Transverse colon (tissue), 4 donors: ENCODE measurements at regions not wholly inside any gene's neighbourhood (a gene's known extent, or its start where the extent isn't known, plus 50 kb on each side); places are given as distances from the start of the nearest gene placed in this dataset.

ENCODE experiments used
- DNase-seq: peaks from one replicate; pipeline ENCODE4 v3.0.0-alpha.2; 2019
- H3K27ac ChIP-seq, 4 donors: fragments of 200-600 bp; sonication (generic); 2 replicates each; pipeline ENCODE4 v1.5.1; 2016 to 2018; ENCODE audit warnings: inconsistent platforms in 4 of 4
- H3K27me3 ChIP-seq: fragments of 200-600 bp; sonication (generic); 2 replicates; pipeline ENCODE4 v1.5.1; 2017; ENCODE audit warnings: inconsistent platforms
- H3K36me3 ChIP-seq, 4 donors: fragments of 200-600 bp; sonication (generic); 2 replicates each; pipeline ENCODE4 v1.5.1; 2017 to 2019; ENCODE audit warnings: inconsistent platforms in 4 of 4
- H3K4me1 ChIP-seq, 4 donors: fragments of 200-600 bp; sonication (generic); 2 replicates each; pipeline ENCODE4 v1.5.1; 2017 to 2020; ENCODE audit warnings: inconsistent platforms in 4 of 4
- H3K4me3 ChIP-seq, 4 donors: fragments of 200-600 bp; sonication (generic); 1 replicate in 1 of 4; 2 replicates in 3 of 4; pipeline versions ENCODE4 v1.5.1 to v1.6.1; 2017 to 2019; ENCODE audit warnings: inconsistent platforms in 4 of 4
- H3K9me3 ChIP-seq, 2 donors: fragments of 200-600 bp; sonication (generic); 2 replicates each; pipeline ENCODE4 v1.5.1; 2017 to 2019; ENCODE audit warnings: inconsistent platforms in 2 of 2
- CTCF ChIP-seq, 5 experiments: fragments of 200-600 bp in 3 of 5; fragments of 450-650 bp in 2 of 5; sonication (generic) in 3 of 5; IDR thresholded peaks; 1 replicate in 2 of 5; 2 replicates in 3 of 5; pipeline ENCODE4 v1.5.1; 2016 to 2017; ENCODE audit warnings: antibody characterized with exemption in 5 of 5, inconsistent platforms in 3 of 5, mild to moderate bottlenecking in 2 of 5, moderate library complexity in 1 of 5
- EP300 ChIP-seq: sonication (generic); formaldehyde crosslinking; IDR thresholded peaks from one replicate; pipeline ENCODE4 v1.6.1; 2017; ENCODE audit warnings: antibody characterized with exemption, low read depth
- POLR2A ChIP-seq: fragments of 450-650 bp; IDR thresholded peaks from one replicate; pipeline ENCODE4 v1.6.1; 2016; ENCODE audit warnings: antibody characterized with exemption, mild to moderate bottlenecking, moderate library complexity
- POLR2AphosphoS5 ChIP-seq, 3 donors: sonication (generic); formaldehyde crosslinking; IDR thresholded peaks; one replicate each; pipeline ENCODE4 v1.6.1; 2016; ENCODE audit warnings: antibody characterized with exemption in 3 of 3
- WGBS, 2 donors: methylation state at CpG; one replicate each; pipeline ENCODE4 v1.1.5; 2018; ENCODE audit warnings: low coverage in 1 of 2; 5-methylcytosine and 5-hydroxymethylcytosine counted together
- in situ Hi-C, 4 donors: fragments of 200-750 bp; cut with MboI; loops; one replicate each; pipeline versions ENCODE4 v1.15.0 to v1.15.1; 2017; ENCODE audit warnings: low sequenced_read_pairs in 3 of 4, low pct_ligation_motif_present in 1 of 4, low pct_unique_long_range_greater_than_20kb in 1 of 4
- intact Hi-C: fragments of 100-400 bp; cut with DNase I; formaldehyde crosslinking; loops from one replicate; pipeline ENCODE4 v1.15.1; 2023; ENCODE audit warnings: low total_unique reads

GRCh38 chr12:77625441-77625840 lies 205.3 kb upstream of the NAV3 start:
- intact Hi-C loops, result no loop called here
- no peaks in the 10 kb centered on the region for H3K9me3 ChIP-seq

GRCh38 chr12:77619425-77619824 lies 211.3 kb upstream of the NAV3 start:
- intact Hi-C loops, result no loop called here

More at GRCh38 chr12:77625441-77625840, 205.3 kb upstream of the NAV3 start:
- H3K36me3 ChIP-seq, result no peaks in the 10 kb centered on the region
- H3K27me3 ChIP-seq, result no peaks in the 10 kb centered on the region
- no peak for TF ChIP-seq CTCF (IDR thresholded peaks at IDR 0.05)
- TF ChIP-seq EP300, result no peak
- TF ChIP-seq POLR2AphosphoS5 (IDR thresholded peaks at IDR 0.05), result no peak
- TF ChIP-seq POLR2A, result no peak
- in situ Hi-C loops, result no loop called here
- WGBS, 2 donors, result 43 to 63% methylated on average over 3 of the region's 3 CpGs
- no peak for DNase-seq
- H3K4me1 ChIP-seq, result no peaks in the 10 kb centered on the region
- H3K4me3 ChIP-seq, result no peak overlapping the region
- no peak overlapping the region for H3K27ac ChIP-seq

DNA sequence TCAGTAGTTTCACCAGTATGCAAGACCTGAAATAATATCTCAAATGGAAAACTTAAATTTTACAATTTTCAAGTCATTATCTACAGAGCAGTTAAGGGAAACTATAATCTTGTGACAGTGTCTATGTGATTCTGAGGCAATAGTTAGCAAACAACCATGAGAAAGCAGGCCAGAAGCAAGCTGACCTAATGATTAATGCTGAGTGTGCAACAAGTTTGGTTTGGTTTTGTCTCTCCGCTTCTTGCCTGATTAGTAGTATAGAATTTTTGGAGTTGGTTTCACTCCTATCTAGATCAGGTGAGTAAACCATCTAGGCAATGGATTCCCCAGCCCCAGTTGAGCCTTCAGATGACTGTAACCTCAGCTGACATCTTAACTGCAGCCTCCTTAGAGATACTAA lies 212.9 kb upstream of the NAV3 start:
- in situ Hi-C loops (no loop called here), intact Hi-C loops (no loop called here)
- Histone ChIP-seq H3K27me3 (no peaks in the 10 kb centered on the region), H3K4me1 (no peaks in the 10 kb centered on the region), H3K4me3 (no peak overlapping the region), H3K9me3 (no peaks in the 10 kb centered on the region), H3K27ac (no peak overlapping the region), H3K36me3 (no peaks in the 10 kb centered on the region)
- DNase-seq, result no peak
- WGBS, 2 donors, result 75 to 100% methylated on average over 1 of the region's 1 CpG
- TF ChIP-seq EP300 (no peak), POLR2AphosphoS5 (IDR thresholded peaks at IDR 0.05) (no peak), POLR2A (no peak), CTCF (IDR thresholded peaks at IDR 0.05) (no peak)

More at GRCh38 chr12:77619425-77619824, 211.3 kb upstream of the NAV3 start:
- Histone ChIP-seq H3K4me3 (no peak overlapping the region), H3K36me3 (no peaks in the 10 kb centered on the region), H3K4me1 (no peaks in the 10 kb centered on the region), H3K9me3 (no peaks in the 10 kb centered on the region), H3K27me3 (no peaks in the 10 kb centered on the region), H3K27ac (no peak overlapping the region)
- in situ Hi-C loops, result no loop called here
- WGBS, 2 donors, result 53 to 58% methylated on average over 3 of the region's 3 CpGs
- no peak for TF ChIP-seq POLR2A
- no peak for TF ChIP-seq POLR2AphosphoS5 (IDR thresholded peaks at IDR 0.05)
- TF ChIP-seq EP300, result no peak
- no peak for TF ChIP-seq CTCF (IDR thresholded peaks at IDR 0.05)
- no peak for DNase-seq

DNA sequence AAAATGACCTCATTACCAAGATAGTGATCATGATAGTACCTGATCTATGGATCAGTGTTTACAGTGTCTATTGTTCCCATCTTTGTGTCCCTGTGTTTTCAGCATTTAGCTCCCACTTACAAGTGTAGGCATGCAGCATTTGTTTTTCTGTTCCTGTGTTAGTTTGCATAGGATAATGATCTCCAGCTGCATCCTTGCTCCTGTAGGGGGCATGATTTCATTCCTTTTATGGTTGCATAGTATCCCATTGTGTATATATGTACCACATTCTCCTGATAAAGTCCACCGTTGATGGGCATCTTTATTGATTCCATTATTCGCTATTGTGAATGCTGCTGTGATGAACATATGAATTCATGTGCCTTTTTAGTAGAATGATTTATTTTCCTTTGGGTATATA lies 215.4 kb upstream of the NAV3 start:
- H3K4me1 ChIP-seq, result no peaks in the 10 kb centered on the region
- H3K9me3 ChIP-seq, result no peaks in the 10 kb centered on the region
- no peak for DNase-seq
- TF ChIP-seq CTCF (IDR thresholded peaks at IDR 0.05), result no peak
- no peak for TF ChIP-seq EP300
- TF ChIP-seq POLR2AphosphoS5 (IDR thresholded peaks at IDR 0.05), result no peak
- TF ChIP-seq POLR2A, result no peak
- intact Hi-C loops, result no loop called here
- no peak overlapping the region for H3K4me3 ChIP-seq
- no peaks in the 10 kb centered on the region for H3K27me3 ChIP-seq
- 81 to 90% methylated on average over 2 of the region's 2 CpGs for WGBS, 2 donors
- H3K36me3 ChIP-seq, result no peaks in the 10 kb centered on the region
- H3K27ac ChIP-seq, result no peak overlapping the region
- in situ Hi-C loops, result no loop called here
